HCT116 (cell line): ENCODE measurements at regions not wholly inside any gene's neighbourhood (a gene's known extent, or its start where the extent isn't known, plus 50 kb on each side); places are given as distances from the start of the nearest gene placed in this dataset.

Source experiments
- ATAC-seq: fragments of 200-7000 bp; cut with Tn5 transposase; 2 replicates; pipeline ENCODE4 v1.9.1; 2020; ENCODE audit warnings: mild to moderate bottlenecking, moderate library complexity
- BruUV-seq: library from RNA; stranded (reverse); fragments of 400-500 nt; replicated peaks from 2 replicates; lab custom pipeline; 2021; lab: Mats Ljungman, UMichigan
- CTCF ChIA-PET: fragments of 300-600 bp; sonication (Branson Sonifier 250); formaldehyde crosslinking; loops from one replicate; lab custom pipeline; 2021; ENCODE audit warnings: antibody characterized with exemption; lab: Charles Lee
- POLR2A ChIA-PET: fragments of 300-600, 350-600 bp; sonication (Branson Sonifier 250); formaldehyde crosslinking; loops from one replicate; lab custom pipeline; 2021; ENCODE audit warnings: antibody characterized with exemption; lab: Charles Lee
- RAD21 ChIA-PET, 2 experiments: fragments of 300-600 bp; sonication (Branson Sonifier 250); formaldehyde crosslinking; loops; one replicate each; lab custom pipeline; 2023; ENCODE audit warnings: low total read pairs in 2 of 2; ENCODE audit not compliant: uncharacterized antibody in 2 of 2, unreplicated experiment in 2 of 2, low non-redundant PET in 1 of 2; lab: Charles Lee
- DNase-seq: peaks from one replicate; pipeline ENCODE4 v3.0.0-alpha.2; 2010; ENCODE audit warnings: low read depth, low spot score
- H2AFZ ChIP-seq: fragments of 200-600 bp; shearing (Covaris generic), sonication (generic); 2 replicates; pipeline ENCODE4 v1.6.1; 2017; ENCODE audit warnings: low read depth, mixed run types, mixed read lengths, antibody characterized with exemption, low read length; ENCODE audit not compliant: poor library complexity, severe bottlenecking
- H3K27ac ChIP-seq: 2 replicates; pipeline ENCODE4 v1.5.1; 2012; ENCODE audit warnings: low read depth, low read length
- H3K27me3 ChIP-seq: fragments of 200-600 bp; sonication (generic); 2 replicates; pipeline ENCODE4 v1.6.1; 2016; ENCODE audit warnings: mixed run types, low read length, mixed read lengths; ENCODE audit not compliant: insufficient read depth
- H3K36me3 ChIP-seq, 2 experiments: fragments of 200-500 bp in 1 of 2; fragments of 200-600 bp in 1 of 2; sonication (Bioruptor generic) in 1 of 2; sonication (generic) in 1 of 2; 2 replicates each; pipeline versions ENCODE4 v1.5.1 to v1.6.1; 2014 to 2016; ENCODE audit warnings: low read length in 2 of 2, inconsistent platforms in 1 of 2, mixed read lengths in 1 of 2, mixed run types in 1 of 2; ENCODE audit not compliant: insufficient read depth in 2 of 2, control insufficient read depth in 1 of 2
- H3K4me1 ChIP-seq, 2 experiments: fragments of 200-600 bp in 1 of 2; sonication (generic) in 1 of 2; 2 replicates each; pipeline versions ENCODE4 v1.5.1 to v1.6.1; 2012 to 2017; ENCODE audit warnings: low read length in 2 of 2, inconsistent platforms in 1 of 2, mild to moderate bottlenecking in 1 of 2, mixed read lengths in 1 of 2, mixed run types in 1 of 2, moderate library complexity in 1 of 2; ENCODE audit not compliant: insufficient read depth in 2 of 2, control insufficient read depth in 1 of 2
- H3K4me2 ChIP-seq: fragments of 200-600 bp; sonication (generic); 2 replicates; pipeline ENCODE4 v1.6.1; 2017; ENCODE audit warnings: mixed run types, low read length, mixed read lengths
- H3K4me3 ChIP-seq, 2 experiments: fragments of 200-600 bp in 1 of 2; sonication (generic) in 1 of 2; replicated peaks in 1 of 2; 2 replicates each; pipeline ENCODE4 v1.5.1; 2011 to 2016; ENCODE audit warnings: low read length in 2 of 2, control low read depth in 1 of 2, low read depth in 1 of 2, mild to moderate bottlenecking in 1 of 2, mixed read lengths in 1 of 2, mixed run types in 1 of 2
- H3K79me2 ChIP-seq: fragments of 200-600 bp; sonication (generic); 2 replicates; pipeline ENCODE4 v1.6.1; 2017; ENCODE audit warnings: mild to moderate bottlenecking, mixed run types, low read length, moderate library complexity, mixed read lengths; ENCODE audit not compliant: insufficient read depth
- H3K9ac ChIP-seq: fragments of 200-600 bp; sonication (generic); 2 replicates; pipeline ENCODE4 v1.6.1; 2016; ENCODE audit warnings: low read length, mixed read lengths
- H3K9me2 ChIP-seq: fragments of 200-600 bp; sonication (generic), shearing (Covaris generic); 2 replicates; pipeline ENCODE4 v1.6.1; 2017; ENCODE audit warnings: mixed run types, mild to moderate bottlenecking, moderate library complexity; ENCODE audit not compliant: insufficient read depth
- H3K9me3 ChIP-seq, 2 experiments: fragments of 200-500 bp in 1 of 2; fragments of 200-600 bp in 1 of 2; sonication (Bioruptor generic) in 1 of 2; sonication (generic) in 1 of 2; 2 replicates each; pipeline ENCODE4 v1.6.1; 2014 to 2017; ENCODE audit warnings: low read length in 2 of 2, mixed read lengths in 2 of 2, inconsistent platforms in 1 of 2, low read depth in 1 of 2, mild to moderate bottlenecking in 1 of 2, mixed run types in 1 of 2, moderate library complexity in 1 of 2; ENCODE audit not compliant: control insufficient read depth in 1 of 2, insufficient read depth in 1 of 2
- H4K20me1 ChIP-seq: fragments of 200-600 bp; sonication (generic), shearing (Covaris generic); 2 replicates; pipeline ENCODE4 v1.6.1; 2017; ENCODE audit warnings: mixed run types, mild to moderate bottlenecking, moderate library complexity; ENCODE audit not compliant: insufficient read depth
- CBX3 ChIP-seq: IDR thresholded peaks from 2 replicates; pipeline ENCODE4 v1.6.1; 2012; ENCODE audit warnings: low read depth
- FOSL1 ChIP-seq: IDR thresholded peaks from 2 replicates; pipeline ENCODE4 v1.6.1; 2012; ENCODE audit warnings: low read depth
- JUND ChIP-seq: IDR thresholded peaks from 2 replicates; pipeline ENCODE4 v1.6.1; 2012
- POLR2A ChIP-seq: IDR thresholded peaks from 2 replicates; pipeline ENCODE4 v1.7.0; 2011; ENCODE audit warnings: borderline replicate concordance; ENCODE audit not compliant: insufficient read depth, insufficient read length; ENCODE audit errors: extremely low read depth
- SIN3A ChIP-seq: IDR thresholded peaks from 2 replicates; pipeline ENCODE4 v1.6.1; 2012; ENCODE audit warnings: low read depth
- SP1 ChIP-seq: IDR thresholded peaks from 2 replicates; pipeline ENCODE4 v1.6.1; 2012; ENCODE audit warnings: low read depth
- SRF ChIP-seq: IDR thresholded peaks from 2 replicates; pipeline ENCODE4 v1.6.1; 2012; ENCODE audit warnings: low read depth
- TCF7L2 ChIP-seq: IDR thresholded peaks from 2 replicates; pipeline ENCODE4 v1.7.0; 2011; ENCODE audit warnings: borderline replicate concordance, inconsistent platforms; ENCODE audit not compliant: insufficient read depth, insufficient read length; ENCODE audit errors: extremely low read depth
- YY1 ChIP-seq: IDR thresholded peaks from 2 replicates; pipeline ENCODE4 v1.6.1; 2011; ENCODE audit warnings: low read length, low read depth, moderate library complexity, mild to moderate bottlenecking; ENCODE audit not compliant: insufficient replicate concordance; ENCODE audit errors: extremely low read depth
- ZFX ChIP-seq: fragments of 450-650 bp; IDR thresholded peaks from 2 replicates; pipeline ENCODE4 v1.6.1; 2017
- intact Hi-C: fragments of 100-400 bp; cut with micrococcal nuclease; formaldehyde crosslinking; loops from 2 replicates; pipeline ENCODE4 v1.10.0; 2022
- TF ChIP-seq, protein P1 (sequence below): IDR thresholded peaks from 2 replicates; pipeline ENCODE4 v1.6.1; 2012
- TF ChIP-seq, protein P2 (sequence below), 3 experiments: fragments of 200-600 bp in 1 of 3; sonication (generic) in 1 of 3; IDR thresholded peaks in 2 of 3; conservative IDR thresholded peaks in 1 of 3; 2 replicates each; pipeline ENCODE4 v1.5.1; 2012 to 2017; ENCODE audit warnings: low read depth in 2 of 3, low read length in 2 of 3, antibody characterized with exemption in 1 of 3, borderline replicate concordance in 1 of 3, control low read depth in 1 of 3, mild to moderate bottlenecking in 1 of 3, mixed read lengths in 1 of 3, mixed run types in 1 of 3, moderate library complexity in 1 of 3; ENCODE audit not compliant: insufficient read depth in 1 of 3
- TF ChIP-seq, protein P3 (sequence below): IDR thresholded peaks from 2 replicates; pipeline ENCODE4 v1.6.1; 2011; ENCODE audit warnings: mild to moderate bottlenecking, low read length, moderate library complexity; ENCODE audit not compliant: insufficient replicate concordance; ENCODE audit errors: extremely low read depth

DNA sequence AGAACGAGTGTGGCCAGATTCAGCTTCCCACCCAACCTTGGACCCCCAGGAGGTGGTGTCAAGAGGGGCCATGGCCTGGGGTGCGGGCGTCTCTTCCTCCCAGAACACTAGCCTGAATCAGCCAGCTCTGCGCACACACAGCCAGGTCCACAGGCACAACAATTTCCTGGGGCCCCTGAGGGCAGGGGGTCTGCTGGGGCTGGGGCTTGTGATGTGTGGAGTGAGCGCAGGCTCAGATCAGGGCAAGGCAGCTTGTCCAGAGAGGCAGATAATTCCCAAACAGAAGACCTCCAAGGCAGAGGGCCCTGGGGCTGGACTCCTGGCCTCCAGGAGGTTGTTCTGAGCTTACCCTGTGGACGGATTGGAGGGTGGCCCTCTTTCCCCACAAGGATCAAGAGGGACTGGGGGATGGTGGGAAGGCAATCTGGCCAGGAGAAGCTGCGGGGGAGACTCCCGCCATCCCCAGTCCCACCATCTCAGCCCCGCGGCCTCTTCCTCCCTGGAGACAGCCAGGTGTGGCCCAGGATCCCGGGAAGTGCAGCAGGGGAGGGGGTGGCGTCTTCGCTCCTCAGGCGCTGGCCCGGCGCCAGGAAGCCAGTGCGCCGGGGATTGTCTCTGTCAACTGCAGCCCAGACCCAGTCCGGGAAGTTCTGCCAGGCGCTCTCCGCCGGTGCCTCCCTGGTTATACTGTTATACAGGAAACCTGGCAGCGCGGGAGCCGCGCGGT is 52.0 kb upstream of the AMZ2 start:
- Histone ChIP-seq H2AFZ (no peak overlapping the region), H3K4me3 (no peak overlapping the region), H3K9me3 (no peaks in the 10 kb centered on the region), H3K36me3 (no peaks in the 10 kb centered on the region), H3K4me2 (no peak overlapping the region), H3K27me3 (no peaks in the 10 kb centered on the region), H3K9me2 (no peaks in the 10 kb centered on the region), H3K79me2 (no peaks in the 10 kb centered on the region), H3K9ac (no peak overlapping the region), H3K4me1 (peaks cover 0 to 7% of the 10 kb centered on the region in 2 experiments; a peak in 2 of 4 replicates), H3K27ac (no peak overlapping the region), H4K20me1 (no peaks in the 10 kb centered on the region)
- ATAC-seq: no peak
- intact Hi-C loops: no loop called here
- TF ChIP-seq SP1 (no peak), YY1 (no peak), SIN3A (no peak), TCF7L2 (no peak), POLR2A (no peak), JUND (no peak), FOSL1 (no peak), ZFX (no peak), CBX3 (no peak), SRF (no peak)
- TF ChIP-seq, protein P1, sequence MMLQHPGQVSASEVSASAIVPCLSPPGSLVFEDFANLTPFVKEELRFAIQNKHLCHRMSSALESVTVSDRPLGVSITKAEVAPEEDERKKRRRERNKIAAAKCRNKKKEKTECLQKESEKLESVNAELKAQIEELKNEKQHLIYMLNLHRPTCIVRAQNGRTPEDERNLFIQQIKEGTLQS: no peak
- TF ChIP-seq, protein P2, sequence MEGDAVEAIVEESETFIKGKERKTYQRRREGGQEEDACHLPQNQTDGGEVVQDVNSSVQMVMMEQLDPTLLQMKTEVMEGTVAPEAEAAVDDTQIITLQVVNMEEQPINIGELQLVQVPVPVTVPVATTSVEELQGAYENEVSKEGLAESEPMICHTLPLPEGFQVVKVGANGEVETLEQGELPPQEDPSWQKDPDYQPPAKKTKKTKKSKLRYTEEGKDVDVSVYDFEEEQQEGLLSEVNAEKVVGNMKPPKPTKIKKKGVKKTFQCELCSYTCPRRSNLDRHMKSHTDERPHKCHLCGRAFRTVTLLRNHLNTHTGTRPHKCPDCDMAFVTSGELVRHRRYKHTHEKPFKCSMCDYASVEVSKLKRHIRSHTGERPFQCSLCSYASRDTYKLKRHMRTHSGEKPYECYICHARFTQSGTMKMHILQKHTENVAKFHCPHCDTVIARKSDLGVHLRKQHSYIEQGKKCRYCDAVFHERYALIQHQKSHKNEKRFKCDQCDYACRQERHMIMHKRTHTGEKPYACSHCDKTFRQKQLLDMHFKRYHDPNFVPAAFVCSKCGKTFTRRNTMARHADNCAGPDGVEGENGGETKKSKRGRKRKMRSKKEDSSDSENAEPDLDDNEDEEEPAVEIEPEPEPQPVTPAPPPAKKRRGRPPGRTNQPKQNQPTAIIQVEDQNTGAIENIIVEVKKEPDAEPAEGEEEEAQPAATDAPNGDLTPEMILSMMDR (IDR thresholded peaks at IDR 0.05 in 2 of 3, conservative IDR thresholded peaks at IDR 0.05 in 1 of 3; ENCODE audit: borderline replicate concordance in 1 of 3, insufficient read depth in 1 of 3, low read depth in 2 of 3, low read length in 2 of 3): no peak
- TF ChIP-seq, protein P3, sequence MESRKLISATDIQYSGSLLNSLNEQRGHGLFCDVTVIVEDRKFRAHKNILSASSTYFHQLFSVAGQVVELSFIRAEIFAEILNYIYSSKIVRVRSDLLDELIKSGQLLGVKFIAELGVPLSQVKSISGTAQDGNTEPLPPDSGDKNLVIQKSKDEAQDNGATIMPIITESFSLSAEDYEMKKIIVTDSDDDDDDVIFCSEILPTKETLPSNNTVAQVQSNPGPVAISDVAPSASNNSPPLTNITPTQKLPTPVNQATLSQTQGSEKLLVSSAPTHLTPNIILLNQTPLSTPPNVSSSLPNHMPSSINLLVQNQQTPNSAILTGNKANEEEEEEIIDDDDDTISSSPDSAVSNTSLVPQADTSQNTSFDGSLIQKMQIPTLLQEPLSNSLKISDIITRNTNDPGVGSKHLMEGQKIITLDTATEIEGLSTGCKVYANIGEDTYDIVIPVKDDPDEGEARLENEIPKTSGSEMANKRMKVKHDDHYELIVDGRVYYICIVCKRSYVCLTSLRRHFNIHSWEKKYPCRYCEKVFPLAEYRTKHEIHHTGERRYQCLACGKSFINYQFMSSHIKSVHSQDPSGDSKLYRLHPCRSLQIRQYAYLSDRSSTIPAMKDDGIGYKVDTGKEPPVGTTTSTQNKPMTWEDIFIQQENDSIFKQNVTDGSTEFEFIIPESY: no peak
- DNase-seq: no peak
- ChIA-PET POLR2A (interaction anchor here (1.2 kb wide), 1 partner anchor 11 kb away, joined by 4 read pairs; no protein-coding TSS in a partner anchor), CTCF (no interaction called here), RAD21 (interaction anchor here in 1 of 2 experiments (0.6 kb wide), 1 partner anchor 27 kb away, joined by 3 read pairs; no protein-coding TSS in a partner anchor)
- no TSS peak for BruUV-seq
